Activated CD8-positive, alpha-beta memory T cell treated with anti-CD3 and anti-CD28 coated beads for 4 hours (primary cell): ENCODE measurements at regions not wholly inside any gene's neighbourhood (a gene's known extent, or its start where the extent isn't known, plus 50 kb on each side); places are given as distances from the start of the nearest gene placed in this dataset.
"Not testable (repeated sequence)": the region's sequence is repeated elsewhere in the genome, so short reads cannot be mapped to it uniquely, and the experiment has no call there.

Source experiments
- DNase-seq, 2 donors: peaks; one replicate each; pipeline ENCODE4 v3.0.0-alpha.2; 2020; ENCODE audit warnings: low read depth in 2 of 2

- no peak for DNase-seq
Observed at GRCh38 chr12:90690120-90690519, 264.9 kb downstream of the CCER1 start.

- DNase-seq: not testable (repeated sequence)
Observed at GRCh38 chr12:90687682-90688081, 267.3 kb downstream of the CCER1 start.

GRCh38 chr12:90683871-90684270 is 271.1 kb downstream of the CCER1 start:
- DNase-seq: no peak

- DNase-seq: no peak
Observed at GRCh38 chr12:90682398-90682797, 272.6 kb downstream of the CCER1 start.

GRCh38 chr12:90679674-90680073 is 275.3 kb downstream of the CCER1 start:
- no peak for DNase-seq

- no peak for DNase-seq
Observed at GRCh38 chr12:90677552-90677951, 277.4 kb downstream of the CCER1 start.

- no peak for DNase-seq
Observed at GRCh38 chr12:90677055-90677454, 277.9 kb downstream of the CCER1 start.

- DNase-seq: no peak
Observed at GRCh38 chr12:90675106-90675505, 279.9 kb downstream of the CCER1 start.

- no peak for DNase-seq
Observed at GRCh38 chr12:90672081-90672480, 282.9 kb downstream of the CCER1 start.

GRCh38 chr12:90663949-90664348 is 291.0 kb downstream of the CCER1 start:
- DNase-seq: not testable (repeated sequence)

GRCh38 chr12:90659060-90659459 is 295.9 kb downstream of the CCER1 start:
- DNase-seq: no peak

GRCh38 chr12:90653040-90653439 is 301.9 kb downstream of the CCER1 start:
- DNase-seq: no peak

GRCh38 chr12:90652280-90652679 is 302.7 kb downstream of the CCER1 start:
- no peak for DNase-seq

GRCh38 chr12:90645181-90645580 is 309.8 kb downstream of the CCER1 start:
- DNase-seq: no peak

GRCh38 chr12:90631591-90632212 is 323.3 kb downstream of the CCER1 start:
- DNase-seq: no peak

- no peak for DNase-seq
Observed at GRCh38 chr12:90630006-90630405, 325.0 kb downstream of the CCER1 start.

- DNase-seq: no peak
Observed at GRCh38 chr12:90628213-90628612, 326.8 kb downstream of the CCER1 start.

GRCh38 chr12:90627180-90627896 is 327.6 kb downstream of the CCER1 start:
- no peak for DNase-seq

GRCh38 chr12:90622431-90622830 is 332.5 kb downstream of the CCER1 start:
- no peak for DNase-seq

GRCh38 chr12:90621927-90622326 is 333.0 kb downstream of the CCER1 start:
- no peak for DNase-seq

GRCh38 chr12:90619943-90620342 is 335.0 kb downstream of the CCER1 start:
- no peak for DNase-seq

- no peak for DNase-seq
Observed at GRCh38 chr12:90618586-90618985, 336.4 kb downstream of the CCER1 start.

GRCh38 chr12:90611891-90612290 is 343.1 kb downstream of the CCER1 start:
- DNase-seq: no peak

GRCh38 chr12:90611048-90611447 is 343.9 kb downstream of the CCER1 start:
- no peak for DNase-seq
